Nephron progenitor cell (in vitro differentiated cells): ENCODE measurements at regions not wholly inside any gene's neighbourhood (a gene's known extent, or its start where the extent isn't known, plus 50 kb on each side); places are given as distances from the start of the nearest gene placed in this dataset.

Experiments
- DNase-seq: peaks from one replicate; pipeline ENCODE4 v3.0.0; 2021
- H3K27ac Mint-ChIP-seq: 2 replicates; pipeline ENCODE4 v1.8.0; 2021; ENCODE audit warnings: mild to moderate bottlenecking, moderate library complexity, mixed read lengths
- H3K27me3 Mint-ChIP-seq: 2 replicates; pipeline ENCODE4 v1.8.0; 2021; ENCODE audit warnings: mild to moderate bottlenecking, low read depth, mixed read lengths; ENCODE audit not compliant: poor library complexity
- H3K36me3 Mint-ChIP-seq: 2 replicates; pipeline ENCODE4 v1.8.0; 2021; ENCODE audit warnings: low read depth, mixed read lengths
- H3K4me1 Mint-ChIP-seq: 2 replicates; pipeline ENCODE4 v1.8.0; 2021; ENCODE audit warnings: mixed read lengths
- H3K4me3 Mint-ChIP-seq: 2 replicates; pipeline ENCODE4 v1.8.0; 2021; ENCODE audit warnings: mild to moderate bottlenecking, moderate library complexity, mixed read lengths
- H3K9me3 Mint-ChIP-seq: 2 replicates; pipeline ENCODE4 v1.8.0; 2021; ENCODE audit warnings: mild to moderate bottlenecking, moderate library complexity, mixed read lengths
- CTCF ChIP-seq: fragments of 200-600 bp; sonication (generic); IDR thresholded peaks from 2 replicates; pipeline ENCODE4 v1.5.0; 2021; ENCODE audit warnings: antibody characterized with exemption

- peaks cover 18% of the 10 kb centered on the region for H3K27me3 Mint-ChIP-seq
- no peaks in the 10 kb centered on the region for H3K36me3 Mint-ChIP-seq
- TF ChIP-seq CTCF: no peak
- no peaks in the 10 kb centered on the region for H3K9me3 Mint-ChIP-seq
- peak overlapping the region; percentile 50 for H3K4me3 Mint-ChIP-seq
- H3K4me1 Mint-ChIP-seq: peaks cover 67% of the 10 kb centered on the region
- DNase-seq: peak; percentile 25
- H3K27ac Mint-ChIP-seq: peak overlapping the region; percentile 43
These were observed 65.8 kb downstream of the NSMCE3 start for GRCh38 chr15:29203718-29204368.

- H3K27me3 Mint-ChIP-seq: peaks cover 11% of the 10 kb centered on the region
- H3K4me3 Mint-ChIP-seq: no peak overlapping the region
- H3K4me1 Mint-ChIP-seq: peaks cover 46% of the 10 kb centered on the region
- no peak for DNase-seq
- TF ChIP-seq CTCF: no peak
- H3K9me3 Mint-ChIP-seq: no peaks in the 10 kb centered on the region
- no peak overlapping the region for H3K27ac Mint-ChIP-seq
- no peaks in the 10 kb centered on the region for H3K36me3 Mint-ChIP-seq
These were observed 72.9 kb downstream of the NSMCE3 start for GRCh38 chr15:29196722-29197121.

GRCh38 chr15:29196290-29196689 is 73.3 kb downstream of the NSMCE3 start:
- Mint-ChIP-seq H3K27ac (no peak overlapping the region), H3K4me3 (peak overlapping the region; percentile 27), H3K4me1 (peaks cover 46% of the 10 kb centered on the region), H3K27me3 (peaks cover 7% of the 10 kb centered on the region), H3K9me3 (no peaks in the 10 kb centered on the region), H3K36me3 (no peaks in the 10 kb centered on the region)
- TF ChIP-seq CTCF: no peak
- peak; percentile 57 for DNase-seq

GRCh38 chr15:29194866-29195265 is 74.8 kb downstream of the NSMCE3 start:
- peaks cover 46% of the 10 kb centered on the region for H3K4me1 Mint-ChIP-seq
- H3K36me3 Mint-ChIP-seq: no peaks in the 10 kb centered on the region
- no peak for TF ChIP-seq CTCF
- H3K4me3 Mint-ChIP-seq: no peak overlapping the region
- no peaks in the 10 kb centered on the region for H3K9me3 Mint-ChIP-seq
- peaks cover 7% of the 10 kb centered on the region for H3K27me3 Mint-ChIP-seq
- peak overlapping the region; percentile 17 for H3K27ac Mint-ChIP-seq
- DNase-seq: no peak

- peaks cover 15% of the 10 kb centered on the region for H3K4me1 Mint-ChIP-seq
- H3K36me3 Mint-ChIP-seq: no peaks in the 10 kb centered on the region
- peaks cover 17% of the 10 kb centered on the region for H3K27me3 Mint-ChIP-seq
- H3K27ac Mint-ChIP-seq: no peak overlapping the region
- DNase-seq: no peak
- no peak overlapping the region for H3K4me3 Mint-ChIP-seq
- H3K9me3 Mint-ChIP-seq: no peaks in the 10 kb centered on the region
- no peak for TF ChIP-seq CTCF
These were observed 86.4 kb downstream of the NSMCE3 start for GRCh38 chr15:29183071-29183831.

- peaks cover 17% of the 10 kb centered on the region for H3K27me3 Mint-ChIP-seq
- DNase-seq: no peak
- H3K9me3 Mint-ChIP-seq: no peaks in the 10 kb centered on the region
- H3K4me1 Mint-ChIP-seq: peaks cover 12% of the 10 kb centered on the region
- no peak overlapping the region for H3K27ac Mint-ChIP-seq
- H3K4me3 Mint-ChIP-seq: no peak overlapping the region
- TF ChIP-seq CTCF: no peak
- no peaks in the 10 kb centered on the region for H3K36me3 Mint-ChIP-seq
These were observed 87.0 kb downstream of the NSMCE3 start for GRCh38 chr15:29182590-29182989.
